ENCODE measurements at regions not wholly inside any gene's neighbourhood (a gene's known extent, or its start where the extent isn't known, plus 50 kb on each side); places are given as distances from the start of the nearest gene placed in this dataset.
A peak's percentile ranks its signal among the peaks of the same experiment; 100 is the strongest.

DNA sequence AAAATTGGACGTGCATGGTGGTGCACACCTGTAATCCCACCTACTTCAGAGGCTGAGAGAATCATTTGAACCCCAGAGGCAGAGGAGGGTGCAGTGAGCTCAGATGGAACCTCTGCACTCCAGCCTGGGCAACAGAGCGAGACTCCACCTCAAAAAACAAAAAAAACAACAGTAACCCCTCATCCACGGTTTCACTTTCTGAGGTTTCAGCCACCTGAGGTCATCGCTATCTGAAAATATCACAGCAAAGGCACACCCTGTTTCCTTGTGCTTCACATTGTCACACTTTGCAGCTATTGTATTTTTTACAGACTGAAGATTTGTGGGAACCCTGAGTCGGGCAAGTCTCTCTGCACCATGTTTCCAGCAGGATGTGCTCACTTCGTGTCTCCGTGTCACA is 54.1 kb upstream of the FOXQ1 start:
- DNase-seq (ENCODE audit: low spot score) = no peak

DNA sequence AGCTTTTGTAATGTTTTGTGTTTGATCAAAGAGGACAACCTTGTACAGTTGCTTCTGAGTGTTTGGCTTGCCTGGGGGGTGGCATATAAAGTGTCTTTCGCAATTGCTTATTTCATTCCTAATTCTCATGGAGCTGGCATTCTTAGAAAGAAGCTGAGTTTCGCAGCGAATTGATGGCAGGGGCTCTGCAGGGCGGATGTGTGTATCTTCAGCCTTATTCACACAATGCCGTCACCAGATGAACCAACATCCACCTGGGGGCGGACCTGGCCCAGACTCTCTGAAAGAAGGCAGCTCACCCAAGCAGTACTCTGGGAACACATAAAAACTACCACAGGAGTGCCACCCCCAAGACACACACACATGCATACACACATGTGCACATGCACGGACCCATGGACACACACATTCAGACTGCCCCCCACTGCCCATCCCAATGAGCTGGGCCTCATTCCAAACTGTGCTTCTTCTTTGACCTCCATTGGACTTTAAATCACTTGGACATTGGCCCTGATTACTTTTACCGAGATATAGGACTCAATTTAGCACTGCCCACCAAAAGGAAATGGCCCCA is 55.4 kb upstream of the FOXQ1 start:
- DNase-seq (ENCODE audit: low spot score) = no peak

DNA sequence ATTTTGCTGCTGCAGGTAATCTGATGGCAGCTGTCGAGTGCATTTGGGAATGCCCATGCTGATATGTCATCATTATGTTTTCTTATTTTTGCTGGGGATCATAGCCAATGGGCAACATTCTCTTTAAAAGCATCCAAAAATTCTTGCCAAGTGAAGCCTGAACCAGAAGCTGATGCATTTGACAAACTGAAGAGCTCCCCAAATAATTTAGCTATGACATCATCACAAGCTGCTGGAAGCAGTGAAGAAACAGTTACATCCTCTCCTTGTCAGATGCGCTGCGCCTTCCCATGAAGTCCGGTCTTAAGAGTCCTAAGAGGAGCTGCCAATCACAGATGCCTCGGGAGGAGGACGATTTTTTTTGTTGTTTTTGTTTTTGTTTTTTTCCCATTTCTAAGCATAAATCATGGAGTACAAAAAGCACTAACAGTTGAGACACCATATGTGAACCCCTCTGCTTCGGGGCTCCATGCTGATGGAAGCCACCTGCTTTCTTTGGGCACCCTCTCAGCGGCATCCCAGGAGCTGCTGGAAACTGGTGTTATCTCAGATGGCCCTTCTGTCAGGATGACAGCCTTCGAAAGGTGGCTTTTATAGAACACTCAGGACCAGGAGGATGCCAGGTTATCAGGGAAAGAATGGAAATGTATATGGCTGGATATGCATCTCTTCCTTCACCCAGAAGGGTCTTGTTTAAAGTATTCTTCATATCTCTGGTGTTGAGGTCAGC is 56.1 kb upstream of the FOXQ1 start:
- DNase-seq (ENCODE audit: low spot score) = no peak

DNA sequence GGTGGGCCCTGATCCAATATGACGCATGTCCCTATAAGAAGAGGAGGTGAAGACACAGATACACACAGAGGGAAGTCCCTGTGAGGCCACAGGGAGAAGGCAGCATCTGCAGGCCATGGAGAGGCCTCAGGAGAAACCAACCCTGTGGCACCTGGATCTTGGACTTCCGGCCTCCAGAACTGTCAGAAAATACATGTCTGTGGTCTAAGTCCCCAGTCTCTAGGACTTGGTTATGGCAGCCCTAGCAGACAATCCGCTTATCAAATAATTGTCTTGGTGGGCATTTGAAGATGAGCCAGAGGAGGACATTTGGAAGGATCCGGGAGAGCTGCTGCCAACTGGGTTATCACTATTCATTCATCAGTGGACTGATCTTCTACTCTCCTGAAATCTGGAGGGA is 57.6 kb upstream of the FOXQ1 start:
- DNase-seq (ENCODE audit: low spot score) = no peak

DNA sequence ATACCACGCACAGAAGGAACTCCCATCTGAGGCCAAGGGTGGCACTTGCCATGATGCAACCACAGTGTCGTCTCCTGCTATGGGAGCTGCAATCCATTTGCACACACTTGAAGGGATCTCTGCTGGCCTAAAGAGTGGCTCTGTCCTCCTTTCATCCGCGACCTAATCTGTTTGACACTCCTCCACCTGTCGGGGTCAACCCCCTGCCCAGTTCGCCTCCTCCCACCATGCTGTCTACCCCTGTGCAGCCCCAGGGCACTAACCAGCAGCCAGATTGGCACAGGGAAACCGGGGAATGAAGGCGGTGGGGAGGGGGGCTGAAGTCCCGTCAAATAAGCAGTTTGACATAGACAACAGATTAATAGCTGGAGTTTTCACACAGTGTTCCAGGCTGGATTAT is 58.1 kb upstream of the FOXQ1 start:
- no peak for DNase-seq (ENCODE audit: low spot score)

DNA sequence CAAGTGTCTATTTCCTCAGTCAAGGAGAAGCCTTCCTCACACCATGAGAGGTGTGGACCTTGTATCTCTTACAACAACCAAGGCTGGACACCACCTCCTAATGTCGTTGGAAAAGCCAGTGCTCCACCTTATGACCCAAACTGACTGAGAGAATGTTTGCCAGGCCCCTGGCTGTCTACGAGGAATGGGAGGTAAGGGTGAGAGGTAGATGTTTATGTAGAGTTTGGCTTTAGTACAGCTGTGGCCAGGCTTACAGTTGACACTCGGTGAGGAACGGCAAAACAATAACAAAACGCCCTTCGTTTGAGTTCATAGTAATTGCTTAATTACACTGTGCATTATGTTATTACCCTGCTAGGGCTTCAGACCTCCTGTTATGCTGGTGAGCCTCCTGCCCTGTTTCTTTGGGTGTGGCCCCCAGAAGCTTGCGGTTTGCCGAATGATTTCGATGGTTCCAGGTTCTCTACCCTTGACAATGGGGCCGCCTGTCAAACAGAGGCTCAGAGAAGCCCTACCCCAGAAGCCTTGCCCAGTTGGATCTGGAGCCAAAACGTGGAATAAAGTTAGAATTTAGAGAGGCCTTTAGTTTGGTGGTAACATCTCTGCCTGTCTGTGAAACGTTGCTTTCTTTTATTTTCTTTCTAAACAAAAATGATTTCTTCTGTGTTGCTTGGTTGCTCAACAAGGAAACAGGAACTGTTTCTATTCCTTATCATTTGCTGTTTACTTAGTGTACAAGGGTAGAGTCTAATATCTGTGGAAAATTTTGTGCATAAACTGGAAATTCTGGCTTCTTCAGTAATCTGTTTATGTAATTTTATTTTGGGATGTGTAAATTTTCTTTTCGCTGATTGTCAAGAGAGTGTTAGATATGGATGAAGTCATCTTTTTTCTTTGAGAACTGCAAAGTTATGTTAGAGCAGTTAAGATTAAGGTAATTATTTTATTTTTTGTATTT is 60.4 kb upstream of the FOXQ1 start:
- no peak for DNase-seq (ENCODE audit: low spot score)

DNA sequence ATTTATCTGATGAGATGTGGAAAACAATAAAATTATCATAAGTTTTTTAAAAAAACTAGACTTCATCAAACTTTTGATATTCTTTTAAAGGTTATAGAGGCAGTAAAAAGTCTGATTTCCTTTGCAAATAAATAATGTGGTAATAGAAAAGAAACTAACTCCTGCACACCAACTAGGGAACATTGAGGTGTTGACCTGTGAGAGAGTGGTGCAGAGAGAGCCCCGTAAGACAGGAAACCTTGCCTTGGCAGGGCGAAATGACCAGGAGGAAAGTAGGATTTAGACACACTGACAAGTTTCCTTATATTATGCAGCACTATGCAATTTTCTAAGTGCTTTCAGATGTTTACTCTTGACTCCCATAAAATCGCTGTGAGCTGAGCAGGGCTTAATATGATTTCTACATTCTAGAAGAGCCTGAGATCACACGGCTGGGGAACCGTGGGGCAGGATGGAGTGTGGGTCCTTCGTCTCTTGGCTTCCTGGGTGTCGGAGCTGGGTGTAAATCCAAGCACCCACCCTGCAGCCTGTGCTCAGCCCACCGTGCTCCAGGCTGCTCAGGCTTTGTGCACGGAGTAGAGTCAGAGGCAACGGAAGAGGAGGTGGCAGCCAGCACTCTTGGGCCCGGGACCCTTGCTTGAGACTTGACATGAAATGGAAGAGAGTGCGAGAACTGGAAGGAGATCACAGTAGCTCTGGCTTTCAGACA is 61.3 kb upstream of the FOXQ1 start:
- DNase-seq (ENCODE audit: low spot score) = no peak

DNA sequence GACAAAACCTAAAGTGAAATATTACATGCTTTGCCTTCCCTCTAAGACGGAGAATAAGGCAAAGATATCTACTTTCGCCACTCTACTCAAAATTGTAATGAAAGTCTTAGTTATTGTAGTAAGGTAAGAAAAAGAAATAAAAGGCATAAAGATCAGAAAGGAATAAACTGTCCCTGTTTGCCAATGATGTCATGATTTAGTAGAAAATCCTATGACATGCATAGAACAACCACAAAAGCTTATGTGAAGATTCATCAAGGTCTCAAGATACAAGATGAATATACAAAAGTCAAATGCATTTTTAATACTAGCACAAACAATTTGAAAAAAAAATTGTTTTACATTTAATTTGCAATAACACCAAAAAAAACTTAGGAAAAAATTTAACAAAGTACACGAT is 64.0 kb upstream of the FOXQ1 start:
- no peak for DNase-seq (ENCODE audit: low spot score)

DNA sequence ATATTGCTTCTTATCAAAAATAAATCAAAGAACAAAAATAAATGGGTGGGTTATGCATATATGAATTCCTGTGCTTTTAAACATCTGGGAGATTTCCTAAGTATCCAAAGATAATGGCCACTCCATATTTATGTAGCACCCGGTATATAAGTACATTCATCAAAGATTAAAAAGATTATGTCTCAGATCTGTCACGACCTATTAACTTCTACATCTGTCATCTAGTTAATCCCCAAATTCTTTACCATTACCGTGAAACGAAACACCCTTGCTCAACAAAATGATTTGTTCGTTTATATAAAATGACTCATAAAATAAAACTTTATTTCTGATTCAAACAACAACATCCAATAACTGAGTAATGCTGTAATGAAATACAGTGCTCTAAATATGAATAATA is 64.8 kb upstream of the FOXQ1 start:
- no peak for DNase-seq (ENCODE audit: low spot score)

DNA sequence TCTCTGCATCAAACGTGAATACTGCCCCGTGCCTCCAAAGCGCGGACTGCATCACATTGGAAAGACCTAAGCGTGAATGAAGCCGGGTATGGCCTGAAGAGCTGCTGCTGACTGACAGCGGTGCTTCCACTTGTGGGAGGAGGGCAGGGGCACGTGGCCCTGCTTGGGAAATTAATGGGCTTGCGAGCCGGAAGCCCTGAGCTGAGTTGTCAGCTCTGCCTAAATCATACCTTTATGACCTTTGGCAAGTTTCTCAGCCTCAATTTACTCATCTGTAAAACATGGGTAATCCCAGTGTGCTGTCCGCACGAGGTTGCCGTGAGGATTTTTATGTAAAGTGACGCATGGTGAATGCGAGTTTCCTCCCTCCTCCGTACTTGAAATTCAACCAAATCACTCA is 67.0 kb upstream of the FOXQ1 start:
- no peak for DNase-seq (ENCODE audit: low spot score)

DNA sequence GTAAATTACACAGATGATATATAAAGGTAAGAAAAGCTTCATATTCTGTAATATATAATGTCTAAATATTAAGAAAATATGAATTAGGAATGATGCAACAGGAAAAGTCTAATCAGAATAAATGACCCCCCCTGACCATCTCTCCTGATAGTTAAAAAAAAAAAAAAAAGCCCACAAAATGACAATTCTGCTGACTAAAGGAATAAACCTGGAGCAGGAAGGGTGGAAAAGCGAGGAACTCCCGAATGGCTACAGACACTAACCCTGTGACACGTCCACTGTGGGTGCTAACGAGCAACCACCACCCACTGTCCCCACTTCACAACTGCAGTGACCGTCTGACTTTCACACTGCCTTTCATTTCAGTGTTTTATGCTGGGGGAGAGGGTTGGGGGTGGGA is 67.6 kb upstream of the FOXQ1 start:
- DNase-seq (ENCODE audit: low spot score) = no peak

DNA sequence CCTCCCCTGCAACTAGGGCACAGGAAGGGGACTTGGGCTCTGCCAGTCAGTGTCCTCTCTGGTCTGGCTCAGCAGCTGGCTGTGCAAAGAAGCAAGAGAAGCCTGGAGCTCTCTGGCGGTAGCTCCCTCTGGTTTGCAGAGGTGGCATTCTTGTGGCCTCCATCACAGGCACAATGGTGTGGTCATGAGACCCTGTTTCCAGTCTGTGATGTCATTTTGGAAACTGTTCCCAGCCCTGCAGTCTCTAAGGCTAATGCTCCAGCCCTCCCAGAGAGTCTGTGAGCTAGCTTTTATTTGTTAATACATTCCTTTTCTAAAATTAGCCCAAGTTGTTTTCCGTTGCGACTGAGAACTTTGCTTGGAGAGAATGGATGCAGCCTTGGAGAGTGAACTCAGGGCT is 69.5 kb upstream of the FOXQ1 start:
- no peak for DNase-seq (ENCODE audit: low spot score)

DNA sequence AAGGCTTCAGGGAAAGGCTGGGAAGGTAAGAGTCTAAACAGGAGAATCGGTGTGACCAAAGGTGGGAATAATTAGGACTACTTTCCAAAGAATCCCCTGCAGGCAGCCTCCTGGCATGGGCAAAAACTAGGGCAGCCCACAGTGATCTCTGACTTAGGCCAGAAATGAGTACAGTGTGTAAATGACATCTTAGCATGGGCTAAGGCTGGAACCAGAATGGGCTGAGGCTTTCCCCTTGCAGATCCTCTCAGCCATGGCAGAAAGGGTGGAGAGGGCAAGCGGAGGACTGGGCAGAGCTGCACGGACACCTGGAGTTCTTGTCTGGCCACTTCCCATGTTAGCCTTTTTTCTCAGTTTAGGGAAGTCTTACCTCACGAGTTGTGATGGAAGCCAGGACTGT is 69.9 kb upstream of the FOXQ1 start:
- no peak for DNase-seq (ENCODE audit: low spot score)

DNA sequence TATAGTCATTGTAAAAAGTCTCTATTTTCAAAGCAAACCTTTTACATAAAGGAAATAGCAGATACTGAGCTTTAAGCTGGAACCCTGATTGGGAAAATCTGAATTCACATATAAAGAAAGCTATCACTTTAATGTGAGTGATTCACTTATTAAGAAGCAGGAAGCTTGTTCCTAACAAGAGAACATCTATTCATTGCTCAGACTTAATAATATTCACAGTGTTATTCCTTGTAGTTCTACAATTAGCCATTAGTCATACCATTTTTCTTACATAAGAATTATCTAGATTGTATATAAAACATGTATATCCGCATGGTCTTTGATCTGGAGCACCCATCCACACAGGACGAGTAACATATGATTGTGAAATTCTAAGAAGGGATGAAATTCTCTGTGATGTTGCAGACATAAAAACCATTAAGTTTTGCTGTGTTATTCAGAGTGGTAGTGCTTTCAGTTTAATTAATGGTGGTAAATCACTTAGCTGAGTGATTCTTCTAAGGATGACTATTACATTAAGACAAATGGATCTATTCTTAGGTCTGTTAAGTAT is 71.1 kb upstream of the FOXQ1 start:
- peak; percentile 94 for DNase-seq (ENCODE audit: low spot score)

DNA sequence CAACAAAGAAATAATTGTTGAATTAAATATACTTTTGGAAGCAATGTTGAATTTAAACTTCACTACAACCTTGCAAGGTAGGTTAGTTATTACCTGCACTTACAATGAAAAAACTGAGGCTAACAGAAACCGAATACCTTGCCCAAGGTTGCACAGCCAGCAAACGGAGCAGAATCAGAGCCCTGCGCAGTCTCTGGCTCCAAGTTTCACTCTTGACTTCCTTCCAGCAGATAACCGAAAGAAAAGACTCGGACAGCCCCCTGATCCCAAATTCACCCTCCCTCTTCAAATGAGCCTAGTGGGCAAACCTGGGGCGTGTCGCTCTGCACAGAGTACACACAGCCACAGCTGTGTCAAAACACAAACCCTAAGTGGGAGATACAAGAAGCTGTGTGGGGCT is 72.1 kb upstream of the FOXQ1 start:
- DNase-seq (ENCODE audit: low spot score) = no peak

DNA sequence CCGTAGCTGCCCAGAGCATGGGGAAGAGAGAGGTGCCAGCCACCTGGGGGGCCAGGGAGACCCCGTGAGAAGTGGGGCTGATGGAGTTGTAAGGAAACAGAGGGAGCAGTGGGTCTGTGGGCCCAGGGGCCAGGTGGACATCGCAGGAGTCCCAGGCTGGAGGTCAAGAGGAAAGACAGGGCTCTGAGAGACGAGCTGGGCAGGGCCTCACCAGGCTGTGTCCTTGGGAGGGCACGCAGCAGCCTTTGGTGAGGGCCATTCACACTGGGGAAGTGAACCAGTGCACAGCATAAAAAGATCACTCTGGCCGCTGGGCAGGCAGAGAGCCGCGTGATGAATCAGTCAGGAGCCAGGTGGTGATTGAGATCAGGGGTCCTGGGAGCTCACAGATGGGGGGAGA is 73.9 kb upstream of the FOXQ1 start:
- DNase-seq (ENCODE audit: low spot score) = no peak

DNA sequence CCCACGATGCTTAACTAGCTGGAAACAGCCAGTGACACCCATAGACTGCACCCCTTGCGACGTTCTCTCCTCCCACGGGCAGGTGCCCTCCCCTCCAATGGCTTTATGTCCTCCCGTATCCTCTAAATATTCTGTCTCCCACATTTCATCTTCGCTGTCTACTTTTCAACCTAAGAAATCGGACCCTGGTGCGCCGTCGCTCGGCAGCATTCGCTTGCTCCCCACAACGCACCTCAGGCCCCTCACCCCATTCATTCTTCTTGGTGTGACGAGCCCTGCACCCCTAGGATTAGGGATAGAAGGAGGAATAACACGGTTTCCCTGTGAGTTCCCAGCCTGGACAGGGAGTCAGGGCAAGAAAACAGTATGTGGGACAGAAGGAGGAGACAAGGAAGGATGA is 74.3 kb upstream of the FOXQ1 start:
- DNase-seq (ENCODE audit: low spot score) = no peak

DNA sequence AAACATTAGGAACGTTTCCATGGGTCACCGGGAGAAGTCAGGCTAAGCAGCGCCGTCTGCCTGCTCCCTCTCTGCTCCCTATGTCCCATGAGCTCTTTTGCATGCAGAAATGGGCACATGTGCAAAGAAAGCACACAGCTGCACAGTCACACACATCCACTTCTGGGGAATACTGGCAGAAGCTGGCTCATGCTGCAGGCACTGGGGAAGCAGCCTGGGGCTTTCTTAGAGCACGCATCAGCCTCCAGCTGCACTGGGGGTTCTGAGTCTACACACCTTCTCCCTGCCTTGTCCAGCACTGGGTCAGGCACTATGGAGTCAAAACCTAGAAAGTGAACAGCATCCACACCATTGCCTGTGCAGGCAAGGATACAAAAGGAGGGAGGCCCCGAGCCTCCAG is 76.1 kb upstream of the FOXQ1 start:
- no peak for DNase-seq (ENCODE audit: low spot score)

DNA sequence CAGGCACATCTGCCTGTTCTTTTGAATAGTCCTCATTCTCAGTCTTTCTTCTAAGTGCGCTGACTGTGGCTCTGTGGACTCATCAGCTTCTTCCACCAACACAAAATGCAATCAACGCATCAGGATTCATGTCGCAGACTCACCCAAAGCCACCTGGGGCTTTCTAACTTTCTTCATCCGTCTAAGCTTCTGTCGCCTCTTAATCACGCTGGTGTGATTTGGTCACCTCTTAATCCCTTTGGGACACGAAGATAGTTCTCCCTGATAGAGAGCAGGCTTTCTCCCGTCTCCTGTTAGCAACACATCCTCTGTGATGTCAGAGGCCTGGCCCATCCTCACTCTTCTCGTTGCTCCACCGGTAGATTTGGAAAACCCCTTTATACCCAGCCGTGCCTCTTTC is 78.0 kb upstream of the FOXQ1 start:
- no peak for DNase-seq (ENCODE audit: low spot score)

DNA sequence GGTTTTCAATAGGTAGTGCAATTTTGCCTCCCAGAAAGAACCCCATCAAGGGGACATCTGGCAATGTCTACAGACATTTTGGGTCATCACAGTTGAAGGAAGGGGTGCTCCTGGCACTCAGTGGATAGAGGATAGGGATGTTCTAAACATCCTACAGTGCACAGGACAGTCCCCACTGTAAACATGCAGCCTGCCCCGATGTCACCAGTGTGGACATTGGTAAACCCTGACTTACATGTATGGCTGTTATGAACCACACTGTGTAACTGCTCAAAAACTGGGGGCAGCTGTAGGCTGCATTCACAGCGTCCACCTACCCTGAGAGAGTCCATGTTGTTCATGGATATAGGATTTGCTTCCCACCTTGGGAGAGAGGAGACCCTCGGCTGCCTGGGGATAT is 79.3 kb upstream of the FOXQ1 start:
- no peak for DNase-seq (ENCODE audit: low spot score)

DNA sequence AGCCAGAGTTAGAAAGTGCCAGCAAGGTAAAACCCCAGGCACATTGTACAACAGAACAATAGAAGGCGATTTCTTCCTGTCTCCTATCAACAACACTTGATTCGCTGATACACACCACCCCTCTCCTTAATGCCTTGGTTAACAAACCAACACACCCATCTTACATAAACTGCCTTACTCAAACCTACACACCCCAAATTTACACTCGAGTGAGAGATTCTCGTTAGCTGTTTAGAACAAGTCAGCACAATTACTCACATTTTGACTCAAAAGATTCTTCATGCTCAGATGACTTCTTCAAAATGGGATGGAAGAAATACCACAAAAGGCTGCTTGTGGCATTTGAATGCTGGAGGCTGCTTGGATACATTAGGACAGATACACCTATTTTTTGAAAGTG is 80.0 kb upstream of the FOXQ1 start:
- DNase-seq (ENCODE audit: low spot score) = no peak

Measured in COLO829 (cell line).